SK-N-MC (cell line): ENCODE measurements at regions not wholly inside any gene's neighbourhood (a gene's known extent, or its start where the extent isn't known, plus 50 kb on each side); places are given as distances from the start of the nearest gene placed in this dataset.

Experiments used
- EZH2 ChIP-seq: fragments of 200-600 bp; sonication (generic); IDR thresholded peaks from one replicate; pipeline ENCODE4 v1.6.1; 2017; ENCODE audit warnings: antibody characterized with exemption
- FOXP2 ChIP-seq: optimal IDR thresholded peaks from 2 replicates; pipeline ENCODE3; 2011; ENCODE audit warnings: mild to moderate bottlenecking, moderate library complexity; ENCODE audit not compliant: insufficient read depth; ENCODE audit errors: extremely low read length, control extremely low read depth
- POLR2AphosphoS5 ChIP-seq: IDR thresholded peaks from 2 replicates; pipeline ENCODE4 v1.6.1; 2012; ENCODE audit warnings: mild to moderate bottlenecking, low read depth, low read length, borderline replicate concordance

- TF ChIP-seq EZH2 = no peak
- TF ChIP-seq POLR2AphosphoS5 = no peak
- no peak for TF ChIP-seq FOXP2
These were observed 108.5 kb upstream of the PLXNC1 start for GRCh38 chr12:94039914-94040313.
